GM21723 (cell line): ENCODE measurements at regions not wholly inside any gene's neighbourhood (a gene's known extent, or its start where the extent isn't known, plus 50 kb on each side); places are given as distances from the start of the nearest gene placed in this dataset.

ENCODE experiments used
- ATAC-seq: cut with Tn5 transposase; IDR thresholded peaks from one replicate; pipeline ENCODE4 v1.9.1; 2021; ENCODE audit warnings: mild to moderate bottlenecking, moderate library complexity; ENCODE audit not compliant: unreplicated experiment

DNA sequence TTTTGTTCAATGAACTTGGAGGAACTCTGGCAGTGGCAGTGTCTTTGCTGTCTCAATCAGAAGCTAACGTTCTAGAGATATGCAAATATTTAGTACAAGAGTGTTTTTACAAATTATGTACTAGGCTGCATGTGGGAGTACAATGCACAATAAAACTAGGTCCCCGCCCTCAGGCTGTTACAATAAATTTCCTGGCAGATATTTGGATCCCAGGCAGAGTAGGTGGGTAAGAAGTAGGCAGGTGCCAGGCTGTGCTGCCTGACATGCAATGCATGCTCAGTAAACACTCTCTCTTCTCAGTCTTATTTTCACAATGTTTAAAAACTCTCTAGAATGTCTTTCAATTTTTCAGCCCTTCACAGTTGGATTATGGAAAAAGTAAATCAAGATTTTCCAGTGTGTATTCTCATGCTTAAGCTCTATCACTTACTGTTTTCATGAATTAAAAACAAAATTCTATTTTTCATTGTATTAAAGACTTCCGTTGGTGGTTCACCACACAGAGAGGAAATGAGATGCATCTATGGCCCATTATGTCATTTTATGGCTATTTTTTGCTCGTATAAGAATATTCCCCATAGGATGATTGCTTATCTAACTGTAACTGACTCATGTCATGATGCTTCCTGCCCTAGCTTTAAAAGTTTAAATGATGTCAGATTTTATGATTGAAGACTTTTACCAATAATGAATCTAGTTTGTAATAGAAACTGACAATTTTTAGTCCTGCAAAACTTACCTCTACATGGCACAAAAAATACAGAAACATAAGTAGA is 346.1 kb downstream of the RND3 start:
- no peak for ATAC-seq

GRCh38 chr2:150140777-150141176 is 346.7 kb downstream of the RND3 start:
- no peak for ATAC-seq

GRCh38 chr2:150138587-150138986 is 348.9 kb downstream of the RND3 start:
- no peak for ATAC-seq

DNA sequence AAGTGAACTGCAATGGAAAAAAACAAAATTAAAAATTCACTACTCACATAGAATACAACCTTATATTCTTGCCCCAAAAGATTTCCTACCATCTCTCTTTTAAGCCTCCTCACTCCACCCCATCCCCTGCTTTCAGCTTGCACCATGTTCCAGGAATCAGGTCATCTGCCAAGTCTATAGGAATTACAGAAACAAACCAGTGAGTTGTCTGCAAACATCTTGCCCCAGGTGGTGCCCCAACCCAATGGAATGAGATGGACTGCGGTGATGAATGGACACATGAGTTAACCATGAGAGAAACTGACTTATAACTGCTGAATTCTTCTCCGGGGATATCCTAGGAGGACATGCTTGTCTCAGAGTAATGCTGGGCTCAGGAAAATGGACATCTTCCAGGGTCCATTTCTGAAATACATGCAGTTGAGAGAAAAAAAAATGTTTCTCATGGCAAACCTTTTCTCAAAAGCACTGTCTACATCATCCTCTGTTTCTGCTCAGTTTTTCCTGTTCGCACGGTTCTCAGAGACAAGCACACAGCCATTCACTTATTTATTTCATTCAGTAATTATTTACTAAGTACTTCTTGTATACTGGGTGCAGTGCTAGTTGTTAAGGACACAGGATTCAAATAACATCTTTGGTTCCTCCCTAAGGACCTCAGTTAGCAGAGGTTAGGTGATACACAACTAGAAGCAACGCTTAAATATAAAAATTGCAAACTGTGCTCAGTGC is 350.0 kb downstream of the RND3 start:
- ATAC-seq: no peak

GRCh38 chr2:150136893-150137292 is 350.6 kb downstream of the RND3 start:
- ATAC-seq: no peak

- ATAC-seq: no peak
Observed at GRCh38 chr2:150136401-150136800, 351.1 kb downstream of the RND3 start.

DNA sequence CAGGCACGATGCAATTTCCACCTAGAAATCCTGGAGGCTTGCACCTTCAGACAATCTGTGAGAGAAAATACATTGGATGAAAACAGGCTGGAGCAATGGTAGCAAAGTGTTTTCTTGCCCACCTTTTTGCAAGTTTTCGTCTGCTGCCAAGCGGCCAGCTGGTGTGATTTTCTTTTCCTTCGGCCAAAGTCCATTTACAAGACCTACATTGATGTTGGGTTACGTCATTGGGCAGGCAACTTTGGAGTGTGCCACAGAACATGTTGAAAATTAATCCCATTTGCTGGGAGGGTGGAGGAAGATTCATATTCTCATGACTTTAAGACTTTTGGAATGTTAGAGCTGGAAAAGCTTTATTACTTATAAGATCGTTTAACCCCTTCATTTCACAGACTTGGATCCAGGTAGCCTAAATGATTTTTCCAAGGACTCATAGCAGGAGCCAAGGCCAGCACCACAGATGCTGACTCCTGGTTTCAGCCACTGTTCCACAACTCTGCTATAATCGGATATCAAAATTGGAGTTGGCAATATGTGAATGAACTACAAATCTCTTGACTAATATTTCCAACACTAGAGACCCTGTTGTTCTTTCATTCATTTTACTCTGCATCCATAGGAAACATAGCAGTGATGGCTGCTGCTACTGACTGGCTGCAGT is 352.1 kb downstream of the RND3 start:
- ATAC-seq: no peak

DNA sequence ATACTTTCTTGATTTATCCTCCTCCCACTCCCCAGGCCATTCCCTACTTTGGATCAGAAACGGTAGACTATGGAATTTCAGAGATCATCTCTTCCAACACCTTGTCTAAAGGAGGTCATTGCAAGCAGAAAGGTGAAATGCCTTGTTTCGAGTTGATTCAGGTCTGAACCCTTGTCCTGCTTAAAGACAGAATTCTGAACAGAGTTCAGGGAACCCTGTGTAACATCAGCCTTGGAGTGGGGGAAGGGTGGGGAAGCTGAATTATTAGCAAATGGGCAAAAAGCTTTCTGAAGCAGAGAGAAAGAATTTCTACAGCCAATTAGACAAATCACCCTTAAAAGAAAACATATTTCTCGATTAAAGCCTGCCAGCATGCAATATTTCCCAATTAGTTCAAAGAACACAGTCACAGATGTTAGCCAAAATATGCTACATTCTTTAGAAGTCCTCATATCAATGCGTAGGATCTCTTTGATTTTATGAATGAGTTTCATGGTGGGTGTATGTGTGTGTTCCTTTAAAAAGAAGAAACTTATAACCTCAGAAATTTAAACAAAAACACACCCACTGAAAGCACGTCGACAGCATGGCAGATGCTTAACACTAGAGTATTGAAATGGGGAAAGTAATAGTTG is 353.1 kb downstream of the RND3 start:
- ATAC-seq: no peak

GRCh38 chr2:150133623-150134022 is 353.8 kb downstream of the RND3 start:
- ATAC-seq: peak; percentile 84

GRCh38 chr2:150129921-150130575 is 357.4 kb downstream of the RND3 start:
- no peak for ATAC-seq

- no peak for ATAC-seq
Observed at GRCh38 chr2:150127995-150128394, 359.5 kb downstream of the RND3 start.

- no peak for ATAC-seq
Observed at GRCh38 chr2:150127346-150127990, 360.0 kb downstream of the RND3 start.

- ATAC-seq: no peak
Observed at GRCh38 chr2:150126839-150127238, 360.6 kb downstream of the RND3 start.

GRCh38 chr2:150126143-150126740 is 361.2 kb downstream of the RND3 start:
- ATAC-seq: no peak

DNA sequence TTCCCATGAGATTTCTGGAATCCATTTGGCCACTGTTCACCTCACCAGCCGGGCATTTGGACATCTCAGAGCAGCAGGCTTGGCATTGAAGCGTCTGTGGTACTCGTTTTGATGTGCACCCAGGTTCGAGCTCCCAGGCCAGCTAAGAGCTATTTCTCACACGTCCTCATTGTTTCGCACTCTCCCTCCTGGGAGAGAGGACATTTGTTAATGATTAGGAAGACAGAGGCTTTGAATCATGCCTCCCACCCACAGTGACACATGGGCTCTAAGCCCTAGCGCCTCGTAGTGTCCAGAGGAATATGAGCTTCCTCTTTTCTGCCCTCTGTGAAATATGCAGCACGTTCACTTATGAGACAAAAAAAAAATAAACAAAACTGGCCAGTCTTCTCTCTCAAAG is 361.8 kb downstream of the RND3 start:
- no peak for ATAC-seq

DNA sequence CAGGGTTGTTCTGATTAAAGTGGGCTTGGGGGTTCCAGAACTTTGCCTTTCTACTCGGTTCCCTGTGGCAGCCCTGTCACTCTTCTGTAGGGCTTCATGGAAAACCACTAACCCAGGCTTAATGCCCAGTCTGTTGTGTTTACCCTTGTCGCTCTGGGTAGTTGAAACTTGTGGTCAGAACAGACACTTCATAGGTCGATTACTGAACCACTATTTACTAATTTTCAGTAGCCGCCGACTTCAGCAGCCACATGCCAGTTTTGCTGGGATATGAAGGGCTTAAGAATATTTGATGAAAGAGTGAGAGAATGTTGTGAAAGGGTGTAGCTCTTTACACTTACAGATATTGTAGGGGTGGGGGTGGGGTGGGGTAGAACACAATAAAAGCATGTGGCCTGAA is 362.3 kb downstream of the RND3 start:
- no peak for ATAC-seq

- no peak for ATAC-seq
Observed at GRCh38 chr2:150124739-150125138, 362.7 kb downstream of the RND3 start.

GRCh38 chr2:150122871-150123613 is 364.4 kb downstream of the RND3 start:
- ATAC-seq: no peak

- ATAC-seq: no peak
Observed at GRCh38 chr2:150122156-150122555, 365.3 kb downstream of the RND3 start.
